ENCODE measurements at regions not wholly inside any gene's neighbourhood (a gene's known extent, or its start where the extent isn't known, plus 50 kb on each side); places are given as distances from the start of the nearest gene placed in this dataset.

DNA sequence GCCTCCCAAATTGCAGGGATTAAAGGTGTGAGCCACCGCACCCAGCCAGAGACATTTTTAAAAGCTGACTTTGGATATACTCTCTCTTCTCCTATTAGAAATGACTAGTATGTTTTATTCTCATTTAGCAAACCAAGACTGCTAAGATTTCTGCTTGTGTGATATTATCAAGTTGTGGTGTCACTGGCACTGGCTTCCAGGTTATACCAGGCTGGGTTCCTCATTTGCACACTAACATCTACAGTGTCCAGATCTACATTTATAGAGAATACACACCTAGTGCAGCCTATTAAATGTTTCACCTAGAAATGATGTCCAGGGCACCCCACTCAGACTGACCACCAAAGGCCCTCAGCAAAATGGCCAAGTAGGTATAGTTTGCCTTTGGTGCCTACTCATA is 49.9 kb upstream of the FOXN2 start:
- no peak for DNase-seq

Measured in occipital lobe (tissue), 1 donor.